ENCODE measurements at regions not wholly inside any gene's neighbourhood (a gene's known extent, or its start where the extent isn't known, plus 50 kb on each side); places are given as distances from the start of the nearest gene placed in this dataset.

- DNase-seq (ENCODE audit: low read depth, low spot score) = no peak
- H4K20me1 ChIP-seq (replicated peaks; ENCODE audit: control insufficient read depth, extremely low read depth, insufficient read depth, low read length) = no peaks in the 10 kb centered on the region
- CTCF ChIA-PET = no interaction called here
- no peak overlapping the region for H3K4me2 ChIP-seq (ENCODE audit: insufficient read depth, low read length)
- POLR2A ChIA-PET = no interaction called here
- H3K4me3 ChIP-seq (replicated peaks in 1 of 3; ENCODE audit: insufficient read depth in 1 of 3, low read depth in 1 of 3, low read length in 3 of 3) = no peak overlapping the region
- H2AFZ ChIP-seq (ENCODE audit: low read depth, low read length) = no peak overlapping the region
- no TSS peak for BruUV-seq (replicated peaks)
- H3K27me3 ChIP-seq (ENCODE audit: control insufficient read depth in 2 of 2, insufficient read depth in 2 of 2, low read length in 2 of 2) = no peaks in the 10 kb centered on the region
- H3K4me1 ChIP-seq (ENCODE audit: control insufficient read depth, extremely low read depth, insufficient read depth, low read length) = no peaks in the 10 kb centered on the region
- no peaks in the 10 kb centered on the region for H3K9me1 ChIP-seq (replicated peaks; ENCODE audit: control insufficient read depth, extremely low read depth, insufficient read depth, low read length)
- peaks cover 2% of the 10 kb centered on the region for H3K9me3 ChIP-seq (replicated peaks; ENCODE audit: control insufficient read depth, insufficient read depth, low read length)
- no peak for FAIRE-seq
- no peak for TF ChIP-seq MAX (IDR thresholded peaks at IDR 0.05; ENCODE audit: insufficient read depth, insufficient read length)
- TF ChIP-seq GATA2 (IDR thresholded peaks at IDR 0.05; ENCODE audit: insufficient read depth, insufficient read length, low read depth, low read length) = no peak
- no peak overlapping the region for H3K9ac ChIP-seq (replicated peaks; ENCODE audit: extremely low read depth, insufficient read depth, low read length)
- intact Hi-C loops (cut with micrococcal nuclease) (no loop called here), dilution Hi-C loops (cut with MboI; ENCODE audit: extremely low pct_ligation_motif_present, low sequenced_read_pairs) (no loop called here)
- no peaks in the 10 kb centered on the region for H3K36me3 ChIP-seq (ENCODE audit: control insufficient read depth in 2 of 2, extremely low read depth in 1 of 2, insufficient read depth in 2 of 2, low read length in 2 of 2)
- H3K79me2 ChIP-seq (ENCODE audit: control insufficient read depth, insufficient read depth, low read length) = no peaks in the 10 kb centered on the region
- H3K27ac ChIP-seq (ENCODE audit: insufficient read depth, low read depth, low read length) = no peak overlapping the region
Observed at GRCh38 chr3:6737630-6738029, 123.3 kb upstream of the GRM7 start.

GRCh38 chr3:6739288-6739687 lies 121.6 kb upstream of the GRM7 start:
- Histone ChIP-seq H3K4me2 (ENCODE audit: insufficient read depth, low read length) (no peak overlapping the region), H4K20me1 (replicated peaks; ENCODE audit: control insufficient read depth, extremely low read depth, insufficient read depth, low read length) (no peaks in the 10 kb centered on the region), H3K9ac (replicated peaks; ENCODE audit: extremely low read depth, insufficient read depth, low read length) (no peak overlapping the region), H3K4me3 (replicated peaks in 1 of 3; ENCODE audit: insufficient read depth in 1 of 3, low read depth in 1 of 3, low read length in 3 of 3) (no peak overlapping the region), H3K36me3 (ENCODE audit: control insufficient read depth in 2 of 2, extremely low read depth in 1 of 2, insufficient read depth in 2 of 2, low read length in 2 of 2) (no peaks in the 10 kb centered on the region), H3K9me1 (replicated peaks; ENCODE audit: control insufficient read depth, extremely low read depth, insufficient read depth, low read length) (no peaks in the 10 kb centered on the region), H3K4me1 (ENCODE audit: control insufficient read depth, extremely low read depth, insufficient read depth, low read length) (no peaks in the 10 kb centered on the region), H3K27me3 (ENCODE audit: control insufficient read depth in 2 of 2, insufficient read depth in 2 of 2, low read length in 2 of 2) (no peaks in the 10 kb centered on the region), H3K9me3 (replicated peaks; ENCODE audit: control insufficient read depth, insufficient read depth, low read length) (peaks cover 2% of the 10 kb centered on the region), H3K27ac (ENCODE audit: insufficient read depth, low read depth, low read length) (no peak overlapping the region), H3K79me2 (ENCODE audit: control insufficient read depth, insufficient read depth, low read length) (no peaks in the 10 kb centered on the region), H2AFZ (ENCODE audit: low read depth, low read length) (no peak overlapping the region)
- intact Hi-C loops (cut with micrococcal nuclease) = no loop called here
- BruUV-seq (replicated peaks) = no TSS peak
- dilution Hi-C loops (cut with MboI; ENCODE audit: extremely low pct_ligation_motif_present, low sequenced_read_pairs) = no loop called here
- FAIRE-seq (no peak), DNase-seq (ENCODE audit: low read depth, low spot score) (no peak)
- no peak for TF ChIP-seq GATA2 (IDR thresholded peaks at IDR 0.05; ENCODE audit: insufficient read depth, insufficient read length, low read depth, low read length)
- TF ChIP-seq JUN (IDR thresholded peaks at IDR 0.05; ENCODE audit: borderline replicate concordance, insufficient read depth, insufficient read length, low read depth) = no peak
- no peak for TF ChIP-seq EZH2 (IDR thresholded peaks at IDR 0.05; ENCODE audit: borderline replicate concordance, low read depth, low read length, severe bottlenecking)
- TF ChIP-seq FOS (IDR thresholded peaks at IDR 0.05; ENCODE audit: borderline replicate concordance, insufficient read depth, low read length) = no peak
- no peak for TF ChIP-seq MYC (IDR thresholded peaks at IDR 0.05; ENCODE audit: low read depth, low read length)
- no peak for TF ChIP-seq POLR2A (IDR thresholded peaks at IDR 0.05; ENCODE audit: low read depth, low read length)
- no peak for TF ChIP-seq POLR2AphosphoS5 (IDR thresholded peaks at IDR 0.05; ENCODE audit: insufficient read depth, low read depth, low read length)
- TF ChIP-seq, protein P1, sequence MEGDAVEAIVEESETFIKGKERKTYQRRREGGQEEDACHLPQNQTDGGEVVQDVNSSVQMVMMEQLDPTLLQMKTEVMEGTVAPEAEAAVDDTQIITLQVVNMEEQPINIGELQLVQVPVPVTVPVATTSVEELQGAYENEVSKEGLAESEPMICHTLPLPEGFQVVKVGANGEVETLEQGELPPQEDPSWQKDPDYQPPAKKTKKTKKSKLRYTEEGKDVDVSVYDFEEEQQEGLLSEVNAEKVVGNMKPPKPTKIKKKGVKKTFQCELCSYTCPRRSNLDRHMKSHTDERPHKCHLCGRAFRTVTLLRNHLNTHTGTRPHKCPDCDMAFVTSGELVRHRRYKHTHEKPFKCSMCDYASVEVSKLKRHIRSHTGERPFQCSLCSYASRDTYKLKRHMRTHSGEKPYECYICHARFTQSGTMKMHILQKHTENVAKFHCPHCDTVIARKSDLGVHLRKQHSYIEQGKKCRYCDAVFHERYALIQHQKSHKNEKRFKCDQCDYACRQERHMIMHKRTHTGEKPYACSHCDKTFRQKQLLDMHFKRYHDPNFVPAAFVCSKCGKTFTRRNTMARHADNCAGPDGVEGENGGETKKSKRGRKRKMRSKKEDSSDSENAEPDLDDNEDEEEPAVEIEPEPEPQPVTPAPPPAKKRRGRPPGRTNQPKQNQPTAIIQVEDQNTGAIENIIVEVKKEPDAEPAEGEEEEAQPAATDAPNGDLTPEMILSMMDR (IDR thresholded peaks at IDR 0.05; ENCODE audit: extremely low read depth in 1 of 2, insufficient read depth in 1 of 2, low read depth in 1 of 2, low read length in 2 of 2) = no peak
- TF ChIP-seq MAX (IDR thresholded peaks at IDR 0.05; ENCODE audit: insufficient read depth, insufficient read length) = no peak
- ChIA-PET CTCF (no interaction called here), POLR2A (no interaction called here)

All from endothelial cell of umbilical vein (primary cell).